Fibroblast of skin of left quadriceps (primary cell): ENCODE measurements at regions not wholly inside any gene's neighbourhood (a gene's known extent, or its start where the extent isn't known, plus 50 kb on each side); places are given as distances from the start of the nearest gene placed in this dataset.

Experiments
- DNase-seq, 2 experiments: peaks; one replicate each; pipeline ENCODE4 v3.0.0-alpha.2; 2013; ENCODE audit warnings: low read depth in 2 of 2

DNA sequence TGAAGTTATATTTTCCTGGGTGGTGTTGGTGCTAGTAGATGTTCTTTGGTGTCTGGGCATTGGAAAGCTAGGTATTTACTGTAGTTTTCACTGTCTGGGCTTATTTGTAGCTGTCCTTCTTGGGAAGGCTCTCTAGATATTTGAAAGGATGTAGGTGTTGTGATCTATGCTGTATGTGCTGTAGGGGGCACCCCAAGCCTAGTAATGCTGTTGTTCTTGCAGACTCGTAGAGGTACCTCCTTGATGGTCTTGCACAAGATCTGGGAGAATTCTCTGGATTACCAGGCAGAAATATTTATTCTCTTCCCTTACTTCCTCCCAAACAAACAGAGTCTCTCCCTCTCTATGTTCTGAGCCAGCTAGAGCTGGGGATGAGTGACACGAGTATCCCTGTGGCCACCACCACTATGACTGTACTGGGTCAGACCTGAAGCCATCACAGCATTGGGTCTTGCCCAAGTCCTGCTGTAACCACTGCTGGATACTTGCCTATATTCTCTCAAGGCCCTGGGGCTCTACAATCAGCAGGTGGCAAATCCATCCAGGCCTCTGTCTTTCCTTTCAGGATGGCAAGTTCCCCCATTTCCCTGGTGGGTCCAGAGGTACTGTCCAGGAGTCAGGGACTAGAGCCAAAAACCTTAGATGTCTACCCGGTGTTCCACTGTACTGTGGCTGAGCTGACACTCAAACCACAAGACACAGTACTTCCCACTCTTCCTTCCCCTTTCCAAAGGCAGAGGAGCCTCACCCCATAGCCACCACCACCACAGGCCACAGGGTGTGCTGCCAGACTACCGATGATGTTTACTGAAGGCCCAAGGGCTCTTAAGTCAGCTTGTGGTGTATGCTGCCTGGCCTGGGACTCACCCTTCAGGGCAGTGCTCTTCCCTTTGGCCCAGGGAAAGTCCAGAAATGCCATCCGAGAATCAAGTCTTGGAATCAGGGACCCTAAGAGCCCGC lies 195.2 kb upstream of the DPPA4 start:
- DNase-seq = peak in 1 of 2 experiments; percentile 17

DNA sequence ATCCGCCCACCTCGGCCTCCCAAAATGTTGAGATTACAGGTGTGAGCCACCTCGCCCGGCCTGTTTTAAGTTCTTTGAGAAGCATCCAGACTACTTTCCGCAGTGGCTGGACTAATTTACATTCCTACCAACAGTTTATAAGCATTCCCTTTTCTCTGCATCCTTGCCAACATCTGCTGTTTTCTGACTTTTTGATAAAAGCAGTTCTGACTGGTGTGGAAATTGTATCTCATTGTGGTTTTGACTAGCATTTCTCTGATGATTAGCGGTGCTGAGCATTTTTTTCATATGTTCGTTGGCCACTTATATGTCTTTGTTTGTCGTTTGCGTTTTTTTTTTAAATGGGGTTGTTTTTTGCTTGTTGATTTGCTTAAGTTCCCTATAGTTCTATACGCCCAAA lies 208.4 kb upstream of the DPPA4 start:
- no peak for DNase-seq

DNA sequence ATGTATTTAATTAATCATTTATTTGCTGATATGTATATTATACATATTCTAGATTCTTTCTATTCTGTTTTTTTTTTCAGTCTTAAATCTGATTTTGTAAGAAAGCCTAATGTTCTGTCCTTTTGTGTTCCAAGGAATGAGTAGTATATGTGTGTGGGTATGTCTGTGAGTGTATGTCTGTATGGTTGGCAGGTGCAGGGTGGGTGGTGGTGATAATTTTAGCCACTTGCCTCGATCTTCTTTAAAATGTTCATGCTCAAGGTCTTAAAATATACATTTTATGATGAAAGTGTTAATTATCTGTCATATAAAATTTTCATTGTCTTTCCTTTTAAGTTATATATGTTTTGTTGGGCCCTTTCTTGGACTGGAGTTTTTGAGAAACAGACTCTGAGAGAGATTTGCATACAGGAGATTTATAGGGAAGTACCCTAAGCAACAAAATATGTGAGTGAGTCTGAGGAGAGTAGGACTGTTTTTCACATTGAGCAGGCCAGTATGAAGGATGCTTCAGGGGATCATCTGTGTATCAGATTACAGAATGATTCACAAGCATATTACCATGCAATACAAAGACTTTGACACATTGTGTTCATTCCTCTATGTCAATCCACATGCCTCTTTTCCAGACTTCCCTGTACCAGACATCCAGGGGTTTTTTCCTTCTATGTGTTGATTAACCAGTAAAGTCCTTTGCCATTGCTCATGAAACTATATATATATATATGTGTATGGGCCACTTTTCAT lies 211.0 kb upstream of the DPPA4 start:
- no peak for DNase-seq

- DNase-seq = no peak
Measured at GRCh38 chr3:109553591-109554371, 216.4 kb upstream of the DPPA4 start.

DNA sequence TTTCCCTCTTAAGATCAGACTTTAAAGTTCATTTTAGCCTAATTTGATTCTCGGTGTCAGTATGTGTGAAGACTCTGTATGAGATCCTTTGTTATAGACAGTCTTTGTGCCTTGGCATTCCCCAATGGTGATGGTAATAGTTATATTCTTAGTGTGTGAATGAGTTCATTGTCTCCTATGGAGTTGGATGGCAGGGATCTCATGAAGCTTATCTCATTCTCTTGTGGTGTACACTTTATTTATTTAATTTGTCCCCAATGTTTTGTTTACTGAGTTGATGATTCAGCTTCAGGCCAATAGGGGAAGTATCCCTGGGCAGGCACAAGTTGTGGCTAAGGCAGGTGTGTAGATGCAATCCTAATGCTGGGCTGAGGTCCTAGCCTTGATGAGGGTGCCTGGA lies 222.0 kb upstream of the DPPA4 start:
- DNase-seq = no peak

DNA sequence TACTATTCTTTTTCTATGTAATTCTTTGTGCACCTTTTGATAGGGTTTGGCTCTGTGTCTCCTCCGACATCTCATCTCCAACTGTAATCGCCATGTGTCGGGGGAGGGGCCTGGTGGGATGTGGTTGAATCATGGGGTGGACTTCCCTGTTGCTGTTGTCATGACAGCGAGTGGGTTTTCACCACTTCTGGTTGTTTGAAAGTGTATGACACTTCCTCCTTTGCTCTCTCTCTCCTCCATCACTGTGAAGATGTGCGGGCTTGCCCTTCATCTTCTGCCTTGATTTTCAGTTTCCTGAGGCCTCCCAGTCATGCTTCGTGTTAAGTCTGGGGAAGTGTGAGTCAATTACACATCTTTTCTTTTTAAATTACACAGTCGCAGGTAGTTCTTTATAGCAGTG lies 225.8 kb upstream of the DPPA4 start:
- DNase-seq = no peak

- DNase-seq = no peak
Measured at GRCh38 chr3:109569135-109569846, 231.9 kb upstream of the DPPA4 start.

GRCh38 chr3:109570408-109570807 lies 233.1 kb upstream of the DPPA4 start:
- no peak for DNase-seq

DNA sequence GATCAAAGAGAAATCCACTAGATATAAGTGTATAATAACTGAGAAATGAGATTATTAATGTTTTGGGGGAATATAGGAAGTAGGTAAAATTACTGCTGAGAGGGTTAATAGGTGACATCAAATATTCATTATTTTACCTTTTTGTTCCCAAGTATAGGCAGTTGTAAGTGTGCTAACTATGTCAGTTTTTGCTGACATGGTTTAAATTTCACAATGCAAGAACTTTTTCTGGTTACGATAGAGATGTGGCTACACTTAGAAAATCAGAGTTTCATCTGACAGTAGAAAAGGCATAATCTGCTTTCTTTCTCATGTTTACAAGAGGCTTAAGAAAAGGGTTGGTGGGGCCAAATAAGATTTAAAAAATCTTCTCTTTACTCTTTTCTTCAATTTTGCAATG lies 235.0 kb upstream of the DPPA4 start:
- DNase-seq = no peak

GRCh38 chr3:109596991-109597390 lies 259.6 kb upstream of the DPPA4 start:
- no peak for DNase-seq

DNA sequence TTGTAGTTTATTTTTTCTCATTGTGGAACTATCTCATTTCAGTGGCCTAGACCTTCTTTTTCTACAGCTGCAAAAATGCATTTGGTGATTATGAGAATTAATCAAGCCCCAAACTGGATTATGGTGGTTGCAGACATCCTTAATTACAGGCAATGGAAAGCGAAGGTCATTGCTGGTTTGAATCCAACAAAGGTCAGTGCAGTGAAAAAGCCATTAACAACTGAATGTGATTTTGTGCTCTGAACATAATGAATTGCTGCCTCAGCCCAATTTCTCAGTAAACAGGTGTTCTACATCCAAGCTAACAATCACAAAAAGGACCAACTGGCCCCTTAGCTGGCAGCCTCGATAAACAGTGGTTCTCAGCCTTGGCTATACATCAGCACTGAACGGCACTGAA lies 260.1 kb upstream of the DPPA4 start:
- no peak for DNase-seq

- DNase-seq = no peak
Measured at GRCh38 chr3:109607897-109608296, 270.6 kb upstream of the DPPA4 start.

GRCh38 chr3:109608574-109608973 lies 271.2 kb upstream of the DPPA4 start:
- no peak for DNase-seq

- DNase-seq = no peak
Measured at GRCh38 chr3:109618766-109619378, 281.5 kb upstream of the DPPA4 start.

- DNase-seq = no peak
Measured at GRCh38 chr3:109631897-109632296, 294.6 kb upstream of the DPPA4 start.

DNA sequence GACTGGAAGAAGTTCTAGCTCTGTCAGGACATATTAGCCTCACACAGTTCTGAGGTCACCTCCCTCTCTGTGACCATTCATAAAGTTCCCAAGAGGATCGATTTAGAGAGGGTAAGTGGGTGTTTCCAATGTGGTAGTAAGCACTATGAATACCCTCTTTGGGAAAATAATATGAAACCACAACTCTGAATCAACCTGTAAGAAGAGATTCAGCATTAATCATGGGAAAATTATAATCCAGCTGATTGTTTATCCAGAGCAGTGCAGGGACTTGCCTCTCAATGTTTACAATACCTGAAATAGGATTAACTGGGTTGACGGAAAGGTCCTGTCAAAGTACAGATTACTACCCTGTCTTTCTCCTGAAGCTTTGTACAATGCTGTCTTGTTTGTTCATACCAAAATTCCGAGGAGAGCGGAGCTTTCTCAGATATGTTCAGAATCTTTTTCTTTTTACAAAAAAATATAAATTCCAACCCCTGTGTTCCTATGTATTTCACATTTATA lies 302.9 kb upstream of the DPPA4 start:
- DNase-seq = no peak

- DNase-seq = no peak
Measured at GRCh38 chr3:109642025-109642424, 304.7 kb upstream of the DPPA4 start.

GRCh38 chr3:109643590-109643989 lies 306.2 kb upstream of the DPPA4 start:
- no peak for DNase-seq

DNA sequence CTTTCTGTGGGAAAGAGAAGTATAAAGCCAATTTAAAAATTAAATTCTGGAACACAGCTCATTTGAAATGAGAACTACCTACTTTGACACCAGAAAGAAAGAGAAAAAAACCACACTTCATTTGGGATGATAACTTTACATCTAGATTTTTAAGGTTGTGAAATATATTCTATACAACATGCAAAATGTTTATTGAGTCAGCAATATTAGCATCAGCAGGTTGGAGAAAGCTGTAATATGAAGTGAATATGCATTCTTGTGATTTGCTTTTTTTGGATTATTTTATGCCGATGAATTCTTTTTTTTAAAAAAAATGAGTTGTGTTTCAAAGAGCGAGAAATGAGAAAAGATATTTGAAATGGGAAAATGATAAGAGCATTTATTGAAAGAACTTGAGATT lies 307.0 kb upstream of the DPPA4 start:
- no peak for DNase-seq

- no peak for DNase-seq
Measured at GRCh38 chr3:109644746-109645145, 307.4 kb upstream of the DPPA4 start.

GRCh38 chr3:109648027-109648426 lies 310.7 kb upstream of the DPPA4 start:
- DNase-seq = no peak
